Progenitor cell of endocrine pancreas (in vitro differentiated cells): ENCODE measurements at regions not wholly inside any gene's neighbourhood (a gene's known extent, or its start where the extent isn't known, plus 50 kb on each side); places are given as distances from the start of the nearest gene placed in this dataset.

ENCODE experiments used
- DNase-seq: peaks from one replicate; pipeline ENCODE4 v3.0.0; 2021; ENCODE audit warnings: low spot score; ENCODE audit not compliant: unreplicated experiment
- H3K27ac Mint-ChIP-seq: 2 replicates; pipeline ENCODE4 v1.8.0; 2021; ENCODE audit warnings: mild to moderate bottlenecking, moderate library complexity, mixed read lengths
- H3K27me3 Mint-ChIP-seq: 2 replicates; pipeline ENCODE4 v1.8.0; 2021; ENCODE audit warnings: mixed read lengths
- H3K36me3 Mint-ChIP-seq: 2 replicates; pipeline ENCODE4 v1.8.0; 2022; ENCODE audit warnings: mixed read lengths; ENCODE audit not compliant: insufficient read depth
- H3K4me1 Mint-ChIP-seq: 2 replicates; pipeline ENCODE4 v1.8.0; 2021; ENCODE audit warnings: low read depth, mixed read lengths
- H3K4me3 Mint-ChIP-seq: 2 replicates; pipeline ENCODE4 v1.8.0; 2021; ENCODE audit warnings: low read depth, mild to moderate bottlenecking, moderate library complexity, mixed read lengths
- H3K9me3 Mint-ChIP-seq: 2 replicates; pipeline ENCODE4 v1.8.0; 2021; ENCODE audit warnings: low read depth, mixed read lengths
- CTCF ChIP-seq: fragments of 200-600 bp; sonication (generic); IDR thresholded peaks from one replicate; pipeline ENCODE4 v1.5.0; 2021; ENCODE audit warnings: antibody characterized with exemption, mild to moderate bottlenecking; ENCODE audit not compliant: unreplicated experiment

DNA sequence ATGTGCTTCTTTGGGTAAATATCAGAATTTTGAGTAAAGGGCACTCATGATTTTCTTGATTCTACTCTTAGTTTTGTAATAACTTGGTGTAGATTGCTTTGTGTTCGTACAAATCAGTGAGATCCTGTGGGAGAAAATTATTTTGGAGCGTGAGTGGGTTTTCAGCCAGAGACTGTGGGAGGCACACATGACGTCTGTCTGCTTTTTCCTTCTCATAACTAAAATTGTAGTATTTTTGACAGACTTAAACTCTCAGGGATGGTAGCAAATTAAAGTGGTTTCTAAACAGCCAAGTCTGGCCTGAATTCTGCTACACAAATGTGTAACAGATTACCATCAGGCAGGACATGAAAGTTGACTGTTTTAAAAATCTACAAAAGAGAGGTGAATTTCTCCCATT is 222.6 kb downstream of the OTOR start:
- TF ChIP-seq CTCF, result no peak
- no peak for DNase-seq
- no peaks in the 10 kb centered on the region for H3K9me3 Mint-ChIP-seq
- no peaks in the 10 kb centered on the region for H3K36me3 Mint-ChIP-seq
- peaks cover 3% of the 10 kb centered on the region for H3K27me3 Mint-ChIP-seq
- no peak overlapping the region for H3K4me3 Mint-ChIP-seq
- no peak overlapping the region for H3K27ac Mint-ChIP-seq
- no peaks in the 10 kb centered on the region for H3K4me1 Mint-ChIP-seq

DNA sequence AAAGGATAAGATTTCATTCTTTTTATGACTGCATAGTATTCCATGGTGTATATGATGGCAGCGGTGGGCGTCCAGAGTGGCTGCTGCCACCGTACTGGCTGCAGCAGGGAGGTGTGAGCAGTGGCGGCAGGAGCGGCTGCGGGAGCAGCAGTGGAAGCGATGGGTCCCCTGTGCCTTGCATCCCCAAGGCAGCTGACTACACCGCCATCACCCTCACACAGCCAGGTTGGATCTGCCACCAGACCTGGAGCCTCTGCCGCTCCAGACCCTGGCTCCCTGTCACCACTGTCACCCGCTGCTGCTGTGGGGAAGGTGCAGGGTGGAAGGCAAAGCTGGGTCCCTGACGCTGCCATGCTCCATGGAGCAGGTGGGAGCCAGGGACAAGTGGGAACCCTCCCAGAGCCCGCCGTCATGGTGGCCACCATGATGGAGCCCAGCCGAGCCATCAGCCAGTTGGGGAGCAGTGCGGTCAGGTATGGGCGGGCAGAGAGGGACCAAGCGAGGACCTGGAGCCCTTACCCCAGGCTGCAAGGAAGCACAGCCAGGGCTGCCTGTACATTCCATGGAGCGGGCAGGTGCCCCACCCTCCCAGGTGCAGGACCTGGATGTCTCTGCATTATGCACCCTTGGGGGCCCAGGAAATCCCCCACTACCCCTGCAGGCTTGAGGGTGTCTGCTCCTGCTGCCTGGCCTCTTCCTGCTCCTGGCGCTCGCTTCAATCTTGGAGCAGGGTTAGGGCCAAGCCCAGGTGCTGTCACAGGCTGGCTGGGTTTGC is 226.1 kb downstream of the OTOR start:
- no peak overlapping the region for H3K27ac Mint-ChIP-seq
- no peak for TF ChIP-seq CTCF

DNA sequence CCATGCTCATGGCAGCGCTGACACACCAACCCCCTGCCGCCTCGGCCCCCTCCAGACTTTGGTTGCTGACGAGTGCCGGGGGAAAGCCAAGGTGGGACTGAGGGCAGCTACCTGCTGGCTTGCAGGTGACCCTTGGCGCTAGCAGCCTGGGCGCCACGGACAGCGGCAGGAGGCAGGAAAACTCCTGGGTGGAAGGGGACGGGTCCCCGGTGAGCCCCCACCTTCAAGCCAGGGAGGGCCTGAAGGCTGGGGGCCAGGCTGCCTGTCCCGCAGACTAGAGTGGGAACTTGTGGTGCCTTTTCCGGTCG is 226.7 kb downstream of the OTOR start:
- Mint-ChIP-seq H3K4me3 (no peak overlapping the region), H3K9me3 (no peaks in the 10 kb centered on the region), H3K4me1 (no peaks in the 10 kb centered on the region), H3K27me3 (peaks cover 3% of the 10 kb centered on the region), H3K36me3 (no peaks in the 10 kb centered on the region), H3K27ac (no peak overlapping the region)
- DNase-seq, result no peak
- no peak for TF ChIP-seq CTCF

More for the DNA sequence above, 226.1 kb downstream of the OTOR start:
- H3K9me3 Mint-ChIP-seq, result no peaks in the 10 kb centered on the region
- no peak for DNase-seq
- H3K36me3 Mint-ChIP-seq, result no peaks in the 10 kb centered on the region
- no peak overlapping the region for H3K4me3 Mint-ChIP-seq
- H3K27me3 Mint-ChIP-seq, result peaks cover 3% of the 10 kb centered on the region
- H3K4me1 Mint-ChIP-seq, result no peaks in the 10 kb centered on the region

- Mint-ChIP-seq H3K27me3 (peaks cover 3% of the 10 kb centered on the region), H3K4me1 (no peaks in the 10 kb centered on the region), H3K4me3 (no peak overlapping the region), H3K9me3 (no peaks in the 10 kb centered on the region), H3K27ac (no peak overlapping the region), H3K36me3 (no peaks in the 10 kb centered on the region)
- TF ChIP-seq CTCF, result no peak
- no peak for DNase-seq
Measured at GRCh38 chr20:16975682-16976081, 227.5 kb downstream of the OTOR start.

- Mint-ChIP-seq H3K36me3 (no peaks in the 10 kb centered on the region), H3K4me3 (no peak overlapping the region), H3K4me1 (no peaks in the 10 kb centered on the region), H3K27ac (no peak overlapping the region), H3K27me3 (no peaks in the 10 kb centered on the region), H3K9me3 (no peaks in the 10 kb centered on the region)
- no peak for DNase-seq
- TF ChIP-seq CTCF, result no peak
Measured at GRCh38 chr20:16978497-16978896, 230.3 kb downstream of the OTOR start.
